Frontal cortex (tissue), 3 donors: ENCODE measurements at regions not wholly inside any gene's neighbourhood (a gene's known extent, or its start where the extent isn't known, plus 50 kb on each side); places are given as distances from the start of the nearest gene placed in this dataset.
A peak's percentile ranks its signal among the peaks of the same experiment; 100 is the strongest.
"Not testable (repeated sequence)": the region's sequence is repeated elsewhere in the genome, so short reads cannot be mapped to it uniquely, and the experiment has no call there.

Experiments
- DNase-seq, 2 donors: peaks; one replicate each; pipeline ENCODE4 v3.0.0; 2012; ENCODE audit warnings: low spot score in 2 of 2
- FAIRE-seq: peaks from 2 replicates; lab custom pipeline; 2012; peaks lifted over from hg19 to GRCh38; lab: Jason Lieb, UNC
- donor health status: control.
- donor health status: control.
- donor health status: control.

DNA sequence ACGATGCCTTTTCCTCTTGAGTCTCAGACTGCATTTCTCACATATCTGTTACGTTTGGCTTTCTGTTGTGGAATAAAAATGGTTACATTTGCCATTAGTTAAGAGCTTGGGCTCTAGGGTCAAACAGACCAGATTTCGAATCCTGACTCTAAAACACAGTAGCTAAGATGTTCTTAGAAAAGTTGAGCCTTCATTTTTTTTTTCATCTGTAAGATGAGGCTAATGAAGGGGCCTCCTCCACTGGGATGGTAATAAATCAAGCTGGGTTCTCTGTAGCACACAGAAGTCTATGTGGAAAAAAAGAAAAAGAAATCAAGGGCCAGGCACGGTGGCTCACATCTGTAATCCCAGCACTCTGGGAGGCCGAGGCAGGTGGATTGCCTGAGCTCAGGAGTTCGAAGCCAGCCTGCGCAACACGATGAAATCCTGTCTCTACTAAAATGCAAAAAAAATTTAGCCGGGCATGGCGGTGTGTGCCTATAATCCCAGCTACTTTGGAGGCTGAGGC lies 49.9 kb upstream of the CAPRIN1 start:
- no peak for DNase-seq
- no peak for FAIRE-seq

DNA sequence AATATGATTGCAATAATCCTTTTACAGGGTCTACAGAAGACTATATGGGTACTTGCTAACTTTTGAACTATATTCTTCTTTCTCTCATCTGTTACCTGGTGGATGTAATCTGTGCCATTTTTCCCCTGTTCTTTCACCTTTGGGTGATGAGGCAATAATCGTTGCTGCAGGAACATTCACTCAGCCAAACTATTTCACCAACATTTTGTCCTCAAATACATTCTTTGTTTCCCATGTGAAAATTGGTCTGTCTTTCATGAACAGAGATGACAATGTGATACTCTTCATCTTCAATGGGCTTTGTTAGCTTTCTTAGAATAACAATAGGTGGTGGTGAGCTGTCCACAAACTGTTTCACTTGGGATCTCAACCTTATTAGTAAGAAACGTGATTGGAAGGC lies 52.1 kb upstream of the CAPRIN1 start:
- DNase-seq, result no peak
- FAIRE-seq, result no peak

DNA sequence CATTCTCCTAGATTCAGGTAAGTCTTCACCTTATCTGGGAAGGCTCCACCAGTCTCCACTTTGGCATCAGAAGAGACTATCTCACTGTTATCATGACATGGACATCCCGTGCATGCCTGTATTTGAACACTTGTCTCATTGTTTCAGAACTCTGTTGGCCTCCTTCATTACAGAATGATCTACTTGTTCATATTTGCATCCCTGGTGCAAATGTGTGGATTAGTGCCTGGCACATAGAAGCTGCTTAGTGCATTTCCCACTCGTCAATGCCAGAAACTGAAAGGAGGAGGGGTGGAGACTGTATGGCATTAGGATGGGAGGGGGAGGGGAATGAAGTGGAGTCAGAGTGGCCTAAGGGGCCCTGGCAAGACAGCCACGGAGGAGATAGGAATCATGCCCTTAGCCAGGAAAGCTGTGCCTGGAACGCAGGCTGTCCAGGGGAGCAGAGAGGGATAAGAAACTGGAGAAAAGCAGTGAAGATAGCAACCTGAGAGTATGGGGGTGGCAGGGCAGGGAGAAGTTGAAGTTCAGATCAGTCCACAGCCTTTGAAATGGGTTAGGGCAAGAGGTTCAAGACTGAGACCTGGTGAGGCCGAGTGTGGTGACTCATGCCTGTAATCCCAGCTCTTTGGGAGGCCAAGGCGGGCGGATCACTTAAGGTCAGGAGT lies 53.8 kb upstream of the CAPRIN1 start:
- FAIRE-seq, result no peak
- DNase-seq, result no peak

DNA sequence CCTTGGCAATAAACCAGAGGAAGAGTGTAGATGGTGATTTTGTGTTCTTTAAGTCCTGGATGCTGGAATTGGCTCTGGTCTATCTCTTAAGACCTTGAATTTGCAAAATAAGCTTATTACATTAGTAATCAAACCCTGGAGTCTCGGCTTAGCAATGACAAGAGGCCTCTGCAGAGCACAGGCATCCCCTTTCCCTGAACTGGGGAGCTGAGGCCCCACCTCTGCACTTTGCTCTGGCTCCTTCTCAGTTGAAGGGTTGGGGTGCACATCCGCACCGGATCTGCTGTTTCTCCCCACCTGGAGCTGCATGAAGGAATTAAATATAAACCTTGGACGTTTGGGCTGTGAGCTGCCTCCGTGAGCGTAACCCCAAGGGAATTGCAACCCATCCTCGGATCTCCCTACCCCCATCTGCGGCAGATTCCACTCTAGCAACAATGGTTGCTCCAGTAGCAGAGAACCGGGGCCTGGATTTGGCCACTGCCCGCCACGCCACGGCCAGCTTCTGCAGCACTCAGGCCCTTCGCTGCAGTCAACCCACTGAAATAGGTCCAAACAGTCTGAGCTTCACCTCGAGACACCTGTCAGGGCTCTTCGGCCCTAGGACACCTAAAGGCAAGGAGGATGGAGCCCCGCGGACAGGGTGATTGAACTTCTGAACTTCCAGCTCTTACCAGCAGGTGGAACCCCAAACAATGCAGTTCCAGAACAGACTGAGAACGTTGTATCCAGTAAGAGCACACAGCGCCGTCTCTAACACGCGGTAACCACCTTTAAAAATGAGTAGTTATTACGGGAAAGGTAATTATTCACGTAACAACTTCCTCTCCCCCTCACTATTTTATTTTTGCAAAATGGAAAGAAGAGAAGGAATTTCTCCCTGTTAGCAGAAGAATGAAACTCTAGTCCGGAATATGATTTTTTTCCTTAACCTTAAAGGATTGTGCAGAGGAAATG lies 54.8 kb upstream of the CAPRIN1 start:
- DNase-seq, result peak; percentile 49 to 67
- no peak for FAIRE-seq

DNA sequence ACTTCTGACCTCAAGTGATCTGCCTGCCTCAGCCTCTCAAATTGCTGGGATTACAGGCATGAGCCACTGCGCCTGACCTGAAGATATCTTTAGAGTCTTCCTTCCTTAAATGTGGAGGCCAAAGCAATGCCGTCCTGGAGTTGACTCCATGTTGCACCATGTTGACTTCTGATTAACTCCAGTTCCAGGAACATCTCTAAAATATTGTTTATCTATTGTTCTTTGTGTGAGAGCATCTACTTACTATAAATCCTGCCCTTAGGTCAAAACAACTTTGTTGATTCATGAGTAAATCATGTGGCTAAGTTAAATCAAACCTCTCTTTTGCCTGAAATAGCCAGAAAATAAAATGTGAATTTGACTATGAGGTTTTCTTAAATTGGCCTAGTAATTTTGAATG lies 56.6 kb upstream of the CAPRIN1 start:
- no peak for FAIRE-seq
- DNase-seq, result no peak

DNA sequence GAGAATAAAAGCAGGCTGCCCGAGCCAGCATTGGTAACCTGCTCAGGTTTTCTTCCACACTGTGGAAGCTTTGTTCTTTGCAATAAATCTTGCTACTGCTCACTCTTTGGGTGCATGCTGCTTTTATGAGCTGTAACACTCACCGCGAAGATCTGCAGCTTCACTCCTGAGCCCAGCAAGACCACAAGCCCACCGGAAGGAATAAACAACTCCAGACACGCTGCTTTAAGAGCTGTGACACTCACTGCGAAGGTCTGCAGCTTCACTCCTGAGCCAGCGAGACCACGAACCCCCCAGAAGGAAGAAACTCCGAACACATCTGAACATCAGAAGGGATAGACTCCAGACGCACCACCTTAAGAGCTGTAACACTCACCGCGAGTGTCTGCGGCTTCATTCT lies 60.4 kb upstream of the CAPRIN1 start:
- not testable (repeated sequence) for FAIRE-seq, DNase-seq

DNA sequence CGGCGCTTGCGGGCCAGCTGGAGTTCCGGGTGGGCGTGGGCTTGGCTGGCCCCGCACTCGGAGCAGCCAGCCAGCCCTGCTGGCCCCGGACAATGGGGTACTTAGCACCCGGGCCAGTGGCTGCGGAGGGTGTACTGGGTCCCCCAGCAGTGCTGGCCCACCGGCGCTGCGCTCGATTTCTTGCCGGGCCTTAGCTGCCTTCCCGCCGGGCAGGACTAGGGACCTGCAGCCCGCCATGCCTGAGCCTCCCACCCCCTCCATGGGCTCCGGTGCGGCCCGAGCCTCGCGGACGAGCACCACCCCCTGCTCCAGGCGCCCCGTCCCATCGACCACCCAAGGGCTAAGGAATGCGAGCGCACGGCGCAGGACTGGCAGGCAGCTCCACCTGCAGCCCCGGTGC lies 61.4 kb upstream of the CAPRIN1 start:
- not testable (repeated sequence) for FAIRE-seq

DNA sequence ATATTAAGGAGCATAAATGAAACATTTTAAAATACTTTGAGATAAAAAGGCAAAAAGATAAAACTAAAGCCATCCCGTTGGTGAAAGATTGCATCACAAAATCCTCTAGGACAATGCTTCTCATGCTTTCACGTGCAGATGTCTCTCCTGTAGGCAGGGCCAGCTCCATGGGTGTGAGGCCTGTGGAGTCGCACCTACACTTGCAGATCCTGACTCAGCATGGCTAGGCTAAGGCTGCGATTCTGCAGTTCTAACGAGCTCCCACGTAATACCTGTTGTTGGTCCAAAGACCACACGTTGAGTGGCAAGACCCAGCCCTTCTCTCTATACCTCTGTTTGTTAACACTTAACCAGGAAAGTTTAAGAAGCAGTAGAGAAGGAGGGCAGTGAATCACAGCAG lies 62.1 kb upstream of the CAPRIN1 start:
- FAIRE-seq, result no peak
- no peak for DNase-seq

More for the DNA sequence above, 61.4 kb upstream of the CAPRIN1 start:
- DNase-seq, result not testable (repeated sequence)

DNA sequence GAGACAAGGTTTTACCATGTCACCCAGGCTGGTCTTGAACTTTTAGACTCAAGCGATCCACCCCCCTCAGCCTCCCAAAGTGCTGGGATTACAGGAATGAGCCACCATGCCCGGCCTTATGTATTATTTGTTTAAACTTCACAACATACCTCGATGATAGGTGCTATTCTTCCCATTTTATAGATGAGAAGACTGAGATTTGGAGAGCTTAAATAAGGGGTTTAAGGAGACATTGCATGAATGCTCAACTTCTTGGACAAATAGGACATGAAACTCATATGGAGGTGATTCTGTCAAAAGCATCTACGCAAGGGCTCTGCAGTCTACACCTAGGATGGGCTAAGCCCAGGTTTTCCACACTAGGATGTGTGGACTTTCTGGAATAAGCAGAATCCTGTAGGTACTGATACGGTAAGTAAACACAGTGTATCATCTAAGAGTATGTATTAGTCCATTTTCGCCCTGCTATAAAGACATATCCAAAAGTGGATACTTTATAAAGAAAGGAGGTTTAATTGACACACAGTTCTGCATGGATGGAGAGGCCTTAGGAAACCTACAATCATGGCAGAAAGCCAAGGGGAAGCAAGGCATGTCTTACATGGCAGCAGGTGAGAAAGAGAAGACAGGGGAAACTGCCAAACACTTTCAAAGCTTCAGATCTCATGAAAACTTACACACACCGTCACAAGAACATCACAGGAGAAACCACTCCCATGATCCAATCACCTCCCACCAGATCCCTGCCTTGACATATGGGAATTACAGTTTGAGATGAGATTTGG lies 62.8 kb upstream of the CAPRIN1 start:
- DNase-seq (no peak), FAIRE-seq (no peak)

DNA sequence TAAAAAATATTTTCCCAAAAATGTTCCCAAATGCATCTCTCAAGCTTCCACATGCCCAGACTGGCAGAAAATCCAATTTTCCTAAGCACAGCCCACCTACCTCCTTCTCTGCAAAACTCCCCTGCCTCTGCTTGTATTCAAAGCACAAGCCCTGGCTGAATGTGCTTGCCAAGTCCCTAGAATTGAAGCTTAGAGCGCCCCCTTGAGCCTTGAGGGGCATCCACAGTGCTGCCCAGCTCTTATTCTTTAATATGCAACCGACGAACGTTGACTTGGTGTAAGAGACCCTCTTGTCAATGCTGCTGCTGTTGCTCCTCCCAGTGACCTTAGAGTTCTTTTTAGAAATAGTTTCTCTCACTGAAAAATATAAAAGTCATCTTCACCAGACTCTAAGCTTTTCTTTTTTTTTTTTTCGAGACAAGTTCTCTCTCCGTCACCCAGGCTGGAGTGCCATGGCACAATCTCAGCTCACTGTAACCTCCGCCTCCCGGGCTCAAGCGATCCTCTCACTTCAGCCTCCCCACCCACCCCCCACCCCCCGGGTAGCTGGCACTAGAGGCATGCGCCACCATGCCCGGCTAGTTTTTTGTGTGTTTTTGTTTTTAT lies 63.5 kb upstream of the CAPRIN1 start:
- DNase-seq (peak; percentile 47 to 54), FAIRE-seq (no peak)

DNA sequence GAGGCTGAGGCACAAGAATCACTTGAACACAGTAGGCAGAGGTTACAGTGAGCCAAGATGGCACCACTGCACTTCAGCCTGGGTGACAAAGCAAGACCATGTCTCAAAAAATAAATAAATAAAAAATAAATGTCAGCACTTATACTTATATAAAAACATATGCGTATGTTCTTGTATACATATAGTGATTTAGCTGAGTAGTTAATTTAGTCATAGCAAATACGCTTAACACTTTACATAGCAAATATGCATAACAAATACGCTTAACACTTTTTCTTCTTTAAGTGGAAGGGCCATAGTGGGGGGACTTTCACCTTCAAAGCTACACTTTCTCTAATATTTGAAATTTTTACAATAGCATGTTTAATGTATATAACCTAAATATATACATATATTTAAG lies 64.0 kb upstream of the CAPRIN1 start:
- no peak for DNase-seq

DNA sequence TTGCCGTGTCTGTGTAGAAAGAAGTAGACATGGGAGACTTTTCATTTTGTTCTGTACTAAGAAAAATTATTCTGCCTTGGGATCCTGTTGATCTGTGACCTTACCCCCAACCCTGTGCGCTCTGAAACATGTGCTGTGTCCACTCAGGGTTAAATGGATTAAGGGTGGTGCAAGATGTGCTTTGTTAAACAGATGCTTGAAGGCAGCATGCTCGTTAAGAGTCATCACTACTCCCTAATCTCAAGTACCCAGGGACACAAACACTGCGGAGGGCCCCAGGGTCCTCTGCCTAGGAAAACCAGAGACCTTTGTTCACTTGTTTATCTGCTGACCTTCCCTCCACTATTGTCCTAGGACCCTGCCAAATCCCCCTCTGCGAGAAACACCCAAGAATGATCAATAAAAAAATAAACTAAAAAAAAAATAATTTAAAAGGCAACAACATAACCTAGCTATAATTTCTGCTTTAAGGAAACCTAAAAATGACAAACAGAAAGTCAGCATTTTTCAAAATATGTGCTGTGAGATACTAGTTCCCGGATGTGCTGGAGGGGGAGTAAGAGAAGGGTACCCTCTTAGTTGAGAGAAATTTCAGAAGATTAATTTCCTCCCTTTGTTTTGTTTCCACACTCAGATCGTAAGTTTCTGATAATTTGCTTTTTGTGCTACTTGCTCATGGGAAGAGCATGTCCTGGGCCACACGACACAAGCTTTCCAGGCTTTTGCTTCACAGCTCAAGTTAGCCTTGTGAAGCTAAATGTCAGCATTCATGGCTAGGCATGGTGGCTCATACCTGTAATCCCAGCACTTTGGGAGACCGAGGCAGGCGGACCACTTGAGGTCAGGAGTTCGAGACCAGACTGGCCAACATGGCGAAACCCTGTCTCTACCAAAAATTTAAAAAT lies 64.7 kb upstream of the CAPRIN1 start:
- not testable (repeated sequence) for FAIRE-seq, DNase-seq

More for the DNA sequence above, 64.0 kb upstream of the CAPRIN1 start:
- FAIRE-seq, result no peak

DNA sequence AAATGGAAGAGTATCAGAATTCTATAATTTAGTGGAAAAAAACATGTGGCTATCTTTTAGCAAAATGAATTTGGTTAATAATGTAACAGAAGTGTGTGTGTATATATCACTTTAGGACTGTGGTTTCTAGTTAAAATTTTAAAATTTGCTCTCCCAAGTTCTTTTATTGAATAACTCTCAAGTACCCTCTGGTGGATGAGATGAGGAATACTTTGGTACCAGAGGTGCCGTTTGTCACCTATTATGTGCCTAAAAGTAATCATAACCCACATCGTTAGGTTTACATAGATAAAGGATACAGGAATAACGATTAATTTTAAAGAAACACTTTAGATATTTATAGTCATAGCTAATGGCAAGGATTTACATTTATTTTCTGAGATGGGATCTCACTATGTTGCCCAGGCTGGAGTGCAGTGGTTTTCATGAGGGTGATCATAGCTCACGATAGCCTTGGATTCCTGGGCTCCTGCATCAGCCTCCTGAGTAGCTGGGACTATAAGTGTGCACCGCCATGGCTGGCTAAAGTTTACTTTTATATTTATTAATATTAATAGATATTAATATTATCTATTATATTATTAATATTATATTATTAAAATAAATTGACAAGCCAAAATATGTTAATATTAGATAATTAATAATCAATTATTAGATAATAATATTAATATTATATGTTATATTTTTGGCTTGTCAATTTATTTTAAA lies 66.7 kb upstream of the CAPRIN1 start:
- no peak for DNase-seq
- no peak for FAIRE-seq

DNA sequence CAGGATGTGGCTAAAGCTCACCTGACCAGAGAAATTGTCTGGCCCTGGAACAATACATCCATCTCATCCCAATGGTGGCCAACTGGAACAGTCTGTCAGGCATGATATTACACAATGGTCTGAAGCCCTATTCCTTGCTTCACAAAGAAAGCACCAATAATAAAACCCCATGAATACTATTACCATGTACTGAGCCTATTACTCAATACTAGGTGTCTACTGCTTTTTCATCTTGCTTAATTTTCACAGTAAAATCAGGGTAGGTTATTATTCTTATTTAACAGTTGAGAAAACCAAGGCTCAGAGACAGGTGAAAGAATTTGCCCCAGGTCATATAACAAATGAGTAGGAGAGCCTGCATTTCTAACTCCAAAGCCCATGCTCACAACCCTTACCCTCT lies 68.9 kb upstream of the CAPRIN1 start:
- DNase-seq (no peak), FAIRE-seq (no peak)

DNA sequence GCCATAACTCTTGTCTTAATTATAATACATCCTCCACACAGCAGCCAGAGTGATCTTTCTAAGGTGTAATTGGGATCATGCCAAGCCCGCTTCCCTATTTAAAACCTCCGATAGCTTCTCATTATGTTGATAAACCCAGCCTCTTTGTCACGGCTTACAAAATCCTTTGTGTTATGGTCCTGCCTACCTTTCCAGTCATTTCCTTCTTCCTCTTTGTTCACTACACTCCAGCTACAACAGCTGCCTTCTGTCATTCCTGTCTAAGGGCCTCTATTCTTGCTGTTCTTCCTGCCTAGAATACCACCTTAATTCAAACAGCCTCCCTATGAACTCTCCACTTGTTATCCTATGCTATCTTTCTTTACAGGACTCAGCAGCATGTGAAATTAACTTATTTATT lies 70.6 kb upstream of the CAPRIN1 start:
- DNase-seq, result no peak
- FAIRE-seq, result no peak

DNA sequence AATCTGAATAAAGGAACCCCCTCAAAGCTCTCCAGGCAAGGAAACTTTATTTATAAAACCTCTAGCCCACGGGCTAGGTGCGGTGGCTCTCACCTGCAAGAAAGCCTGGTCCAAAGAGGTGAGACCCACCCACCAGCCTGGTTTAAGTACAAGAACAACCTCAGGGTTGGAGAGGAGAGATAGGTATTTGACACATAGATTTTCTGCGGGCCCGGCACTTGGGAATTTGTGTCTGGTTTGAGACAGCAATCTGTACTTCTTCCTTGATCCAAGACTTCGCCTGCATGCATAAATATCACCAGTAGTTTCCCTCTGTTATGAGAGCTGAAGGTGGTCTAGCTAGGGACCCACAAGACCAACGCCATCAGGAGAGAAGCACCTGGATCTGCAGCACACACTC lies 73.2 kb upstream of the CAPRIN1 start:
- no peak for DNase-seq
- FAIRE-seq, result no peak

DNA sequence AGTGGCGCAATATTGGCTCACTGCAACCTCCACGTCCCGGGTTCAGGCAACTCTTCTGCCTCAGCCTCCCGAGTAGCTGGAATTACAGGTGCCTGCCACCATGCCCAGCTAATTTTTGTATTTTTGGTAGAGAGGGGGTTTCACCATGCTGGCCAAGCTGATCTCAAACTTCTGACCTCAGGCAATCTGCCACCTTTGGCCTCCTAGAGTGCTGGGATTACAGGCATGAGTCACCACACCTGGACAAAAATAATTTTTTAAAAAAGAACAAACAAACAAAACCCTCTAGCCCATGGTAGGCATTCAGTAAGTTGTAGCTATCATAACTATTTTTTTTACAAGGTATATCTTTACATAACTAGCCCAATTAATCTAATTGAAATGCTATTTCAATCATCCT lies 73.9 kb upstream of the CAPRIN1 start:
- no peak for FAIRE-seq
- no peak for DNase-seq

DNA sequence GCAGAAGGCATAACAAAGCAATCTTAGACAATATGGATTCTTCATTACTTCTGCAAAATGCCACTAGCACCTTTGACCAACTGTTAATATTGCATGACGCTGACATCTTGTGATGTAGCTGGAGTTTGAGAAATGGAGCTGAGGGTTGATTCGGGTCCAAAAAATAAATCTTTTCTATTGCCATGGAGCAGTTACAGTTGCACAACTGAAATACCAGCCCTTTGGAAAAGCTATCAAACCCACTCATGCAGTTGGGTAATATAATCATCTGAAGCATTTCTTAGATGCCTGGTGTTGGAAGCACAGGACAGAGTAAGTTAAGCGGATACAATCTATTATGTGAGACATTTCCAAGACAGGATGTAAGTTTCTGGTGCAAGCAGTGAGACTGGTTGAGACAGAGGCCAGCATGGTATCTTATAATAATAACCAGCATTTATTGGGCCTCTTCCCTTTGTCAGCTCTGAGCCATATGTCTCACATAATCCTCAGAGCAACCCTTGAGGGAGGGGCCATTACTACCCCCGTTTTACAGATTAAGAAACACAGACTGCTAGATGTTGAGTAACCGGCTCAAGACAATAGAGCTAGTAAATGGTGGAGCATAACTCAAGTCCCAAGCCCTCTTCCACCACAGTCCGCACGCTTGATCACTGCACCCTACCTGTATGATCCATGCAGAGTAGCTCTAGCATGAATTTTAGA lies 74.9 kb upstream of the CAPRIN1 start:
- no peak for FAIRE-seq
- no peak for DNase-seq
